ENCODE measurements at regions not wholly inside any gene's neighbourhood (a gene's known extent, or its start where the extent isn't known, plus 50 kb on each side); places are given as distances from the start of the nearest gene placed in this dataset.

DNA sequence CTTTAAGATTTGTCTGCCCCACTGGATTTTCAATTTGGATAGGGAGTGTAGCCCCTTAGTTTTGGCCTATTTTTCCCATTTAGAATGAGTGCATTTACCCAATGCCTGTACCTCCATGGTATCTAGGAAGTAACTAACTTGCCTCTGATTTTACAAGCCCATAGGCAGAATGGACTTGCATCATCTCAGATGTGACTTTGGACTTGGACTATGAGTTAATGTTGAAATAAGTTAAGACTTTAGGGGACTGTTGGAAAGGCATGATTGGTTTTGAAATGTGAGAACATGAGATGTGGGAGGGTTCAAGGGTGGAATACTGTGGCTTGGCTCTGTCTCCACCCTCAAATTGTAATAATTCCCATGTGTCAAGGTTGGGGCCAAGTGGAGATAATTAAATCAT lies 2480.2 kb downstream of the PCDH7 start:
- TF ChIP-seq CTCF (conservative IDR thresholded peaks at IDR 0.05; ENCODE audit: low read length) (no peak), EZH2phosphoT487 (IDR thresholded peaks at IDR 0.05; ENCODE audit: borderline replicate concordance) (no peak)

Data from Loucy (cell line).